K562 (cell line): ENCODE measurements at regions not wholly inside any gene's neighbourhood (a gene's known extent, or its start where the extent isn't known, plus 50 kb on each side); places are given as distances from the start of the nearest gene placed in this dataset.

Experiments
- ATAC-seq: fragments of 200-7000 bp; cut with Tn5 transposase; 3 replicates; pipeline ENCODE4 v1.9.1; 2020; ENCODE audit warnings: moderate library complexity
- BruUV-seq: library from RNA; stranded (reverse); fragments of 400-500 nt; replicated peaks from 2 replicates; lab custom pipeline; 2021; lab: Mats Ljungman, UMichigan
- CTCF ChIA-PET: fragments of 300-600 bp; formaldehyde crosslinking; extraction: SDS; loops from one replicate; lab custom pipeline; 2021; ENCODE audit warnings: low intra/inter-chr PET ratio; lab: Yijun Ruan, JAX
- POLR2A ChIA-PET: fragments of 300-600, 350-650 bp; sonication (Branson Sonifier 250); formaldehyde crosslinking; extraction: SDS; loops from one replicate; lab custom pipeline; 2021; ENCODE audit warnings: antibody characterized with exemption, inconsistent platforms; lab: Yijun Ruan, JAX
- DNase-seq, 4 experiments: peaks; one replicate each; pipeline versions ENCODE4 v3.0.0 to v3.0.0-alpha.2; 2011 to 2018; ENCODE audit warnings: low spot score in 3 of 4, mixed read lengths in 3 of 4; ENCODE audit errors: extremely low read depth in 1 of 4
- FAIRE-seq: peaks from 2 replicates; lab custom pipeline; 2011; peaks lifted over from hg19 to GRCh38; lab: Jason Lieb, UNC
- H2AFZ ChIP-seq: 2 replicates; pipeline ENCODE4 v1.6.0; 2011; ENCODE audit warnings: low read depth, low read length, control low read depth, inconsistent platforms
- H3K27ac ChIP-seq: fragments of 200-600 bp; 3 replicates; pipeline ENCODE4 v1.8.0; 2011; ENCODE audit warnings: low read depth, mild to moderate bottlenecking, control low read depth, inconsistent platforms, low read length, moderate library complexity, mixed read lengths; ENCODE audit errors: extremely low read depth
- H3K27me3 ChIP-seq, 2 experiments: fragments of 300-600 bp in 1 of 2; 2 replicates in 1 of 2; 3 replicates in 1 of 2; pipeline versions ENCODE4 v1.6.0 to v1.8.0; 2011; ENCODE audit warnings: inconsistent platforms in 2 of 2, low read length in 2 of 2, mild to moderate bottlenecking in 1 of 2, mixed read lengths in 1 of 2, moderate library complexity in 1 of 2; ENCODE audit not compliant: control insufficient read depth in 2 of 2, insufficient read depth in 2 of 2
- H3K36me3 ChIP-seq: fragments of 300-600 bp; 3 replicates; pipeline ENCODE4 v1.8.0; 2011; ENCODE audit warnings: mild to moderate bottlenecking, low read length, inconsistent platforms; ENCODE audit not compliant: control insufficient read depth, insufficient read depth
- H3K4me1 ChIP-seq, 2 experiments: fragments of 200-600 bp in 1 of 2; replicated peaks in 1 of 2; 2 replicates in 1 of 2; 3 replicates in 1 of 2; pipeline versions ENCODE4 v1.5.1 to v1.8.0; 2011; ENCODE audit warnings: inconsistent platforms in 2 of 2, low read length in 2 of 2, mild to moderate bottlenecking in 1 of 2, mixed read lengths in 1 of 2, moderate library complexity in 1 of 2; ENCODE audit not compliant: control insufficient read depth in 2 of 2, insufficient read depth in 2 of 2
- H3K4me2 ChIP-seq: 2 replicates; pipeline ENCODE4 v1.6.1; 2011; ENCODE audit warnings: low read length, control low read depth, inconsistent platforms, mixed read lengths; ENCODE audit not compliant: insufficient read depth
- H3K4me3 ChIP-seq: fragments of 200-600 bp; sonication (generic), shearing (Covaris generic); 2 replicates; pipeline ENCODE4 v1.5.1; 2016; ENCODE audit warnings: control low read depth, inconsistent platforms
- H3K79me2 ChIP-seq: fragments of 200-600 bp; 3 replicates; pipeline ENCODE4 v1.8.0; 2011; ENCODE audit warnings: low read length, inconsistent platforms; ENCODE audit not compliant: control insufficient read depth, insufficient read depth
- H3K9ac ChIP-seq, 2 experiments: 2 replicates each; pipeline versions ENCODE4 v1.6.0 to v1.6.1; 2011; ENCODE audit warnings: low read depth in 2 of 2, low read length in 2 of 2, control low read depth in 1 of 2, inconsistent platforms in 1 of 2, mild to moderate bottlenecking in 1 of 2, mixed read lengths in 1 of 2; ENCODE audit not compliant: insufficient read depth in 1 of 2
- H3K9me1 ChIP-seq: one replicate; pipeline ENCODE4 v1.6.0; 2011; ENCODE audit warnings: inconsistent platforms, mild to moderate bottlenecking, low read length, moderate library complexity; ENCODE audit not compliant: control insufficient read depth, insufficient read depth
- H3K9me3 ChIP-seq: replicated peaks from 2 replicates; pipeline ENCODE4 v1.5.1; 2011; ENCODE audit warnings: low read depth, low read length, inconsistent platforms; ENCODE audit not compliant: control insufficient read depth, insufficient read depth
- H4K20me1 ChIP-seq: replicated peaks from 2 replicates; pipeline ENCODE4 v1.6.1; 2011; ENCODE audit warnings: low read length, inconsistent platforms, mixed read lengths; ENCODE audit not compliant: control insufficient read depth, insufficient read depth
- CBFB ChIP-seq: sonication (generic); formaldehyde crosslinking; IDR thresholded peaks from 2 replicates; pipeline ENCODE4 v1.4.0; 2020; ENCODE audit warnings: mild to moderate bottlenecking, missing genetic modification reagents
- CC2D1A ChIP-seq: fragments of 450-650 bp; IDR thresholded peaks from 2 replicates; pipeline ENCODE4 v1.6.1; 2017; ENCODE audit warnings: mild to moderate bottlenecking
- CTCFL ChIP-seq: IDR thresholded peaks from 2 replicates; pipeline ENCODE4 v1.6.1; 2011; ENCODE audit warnings: borderline replicate concordance, low read depth, mild to moderate bottlenecking, moderate library complexity, low read length; ENCODE audit not compliant: insufficient read depth, poor library complexity, severe bottlenecking
- DIDO1 ChIP-seq: fragments of 450-650 bp; IDR thresholded peaks from 2 replicates; pipeline ENCODE4 v1.6.1; 2016; ENCODE audit warnings: low read depth, missing biosample characterization, missing genetic modification characterization
- DMBX1 ChIP-seq: fragments of 250-450 bp; sonication (Bioruptor Pico); IDR thresholded peaks from 2 replicates; pipeline ENCODE4 v1.8.0; 2022; ENCODE audit warnings: inconsistent platforms, mild to moderate bottlenecking, moderate library complexity, borderline replicate concordance
- ELF1 ChIP-seq: fragments of 200-800 bp; sonication (Bioruptor generic); IDR thresholded peaks from 2 replicates; pipeline ENCODE4 v1.6.1; 2016; ENCODE audit warnings: missing genetic modification characterization, missing compliant biosample characterization
- ESRRA ChIP-seq: fragments of 450-650 bp; IDR thresholded peaks from 2 replicates; pipeline ENCODE4 v1.6.1; 2014; ENCODE audit warnings: low read depth, mild to moderate bottlenecking, moderate library complexity, borderline replicate concordance
- FOS ChIP-seq: IDR thresholded peaks from 3 replicates; pipeline ENCODE4 v1.6.1; 2011; ENCODE audit not compliant: insufficient read length; ENCODE audit errors: extremely low read depth
- FOXP1 ChIP-seq: sonication (generic); formaldehyde crosslinking; IDR thresholded peaks from 2 replicates; pipeline ENCODE4 v1.8.0; 2022; ENCODE audit warnings: mild to moderate bottlenecking, missing genetic modification reagents
- HIVEP1 ChIP-seq: fragments of 250-450 bp; sonication (Bioruptor Pico); IDR thresholded peaks from 2 replicates; pipeline ENCODE4 v1.4.0; 2020; ENCODE audit warnings: mild to moderate bottlenecking
- IRF2 ChIP-seq: sonication (generic); formaldehyde crosslinking; IDR thresholded peaks from 2 replicates; pipeline ENCODE4 v1.8.1; 2022; ENCODE audit warnings: mild to moderate bottlenecking, missing genetic modification reagents
- PRPF4 ChIP-seq: fragments of 200-400 bp; formaldehyde crosslinking; IDR thresholded peaks from one replicate; pipeline ENCODE4 v1.6.1; 2017; ENCODE audit warnings: low read length, low read depth, mild to moderate bottlenecking; ENCODE audit not compliant: insufficient read depth, poor library complexity, severe bottlenecking
- PTBP1 ChIP-seq: fragments of 200-400 bp; formaldehyde crosslinking; IDR thresholded peaks from 2 replicates; pipeline ENCODE4 v1.6.1; 2017; ENCODE audit warnings: low read depth, low read length
- RUNX1 ChIP-seq: sonication (generic); IDR thresholded peaks from 2 replicates; pipeline ENCODE4 v1.6.1; 2016; ENCODE audit warnings: antibody characterized with exemption, low read depth
- SAP30 ChIP-seq: fragments of 200-600 bp; sonication (generic); IDR thresholded peaks from 2 replicates; pipeline ENCODE4 v1.6.1; 2012; ENCODE audit warnings: borderline replicate concordance, low read depth, mild to moderate bottlenecking, moderate library complexity, low read length, control low read depth, inconsistent platforms; ENCODE audit not compliant: insufficient read depth, poor library complexity, severe bottlenecking
- SUPT5H ChIP-seq: fragments of 450-650 bp; IDR thresholded peaks from 2 replicates; pipeline ENCODE4 v1.6.1; 2016
- ZNF695 ChIP-seq: fragments of 450-650 bp; formaldehyde crosslinking; IDR thresholded peaks from 2 replicates; pipeline ENCODE4 v1.4.0; 2020; ENCODE audit warnings: mild to moderate bottlenecking, moderate library complexity
- ZNF696 ChIP-seq: fragments of 250-450 bp; sonication (Bioruptor Pico); conservative IDR thresholded peaks from 2 replicates; pipeline ENCODE4 v1.4.0; 2020; ENCODE audit warnings: mild to moderate bottlenecking, moderate library complexity
- WGBS: fragments of 100-300 bp; shearing (Covaris generic); methylation state at CpG from one replicate; pipeline ENCODE4 v1.1.6; 2016; ENCODE audit warnings: low coverage, mixed read lengths; ENCODE audit not compliant: insufficient coverage; ENCODE audit errors: missing lambda C conversion rate; 5-methylcytosine and 5-hydroxymethylcytosine counted together
- in situ Hi-C: fragments of 300-500 bp; cut with MboI; formaldehyde crosslinking; loops from 4 replicates; pipeline ENCODE4 v1.15.0; 2018; ENCODE audit warnings: inconsistent platforms, mixed read lengths
- intact Hi-C: fragments of 100-400 bp; cut with micrococcal nuclease; formaldehyde crosslinking; loops from 2 replicates; pipeline ENCODE4 v1.14.2; 2022
- TF ChIP-seq, protein P1 (sequence below), 2 experiments: fragments of 200-800 bp in 1 of 2; sonication (Bioruptor generic) in 1 of 2; sonication (generic) in 1 of 2; formaldehyde crosslinking in 1 of 2; IDR thresholded peaks in 1 of 2; conservative IDR thresholded peaks in 1 of 2; 2 replicates each; pipeline versions ENCODE4 v1.5.0 to v1.6.1; 2016 to 2020; ENCODE audit warnings: missing compliant biosample characterization in 1 of 2, missing genetic modification characterization in 1 of 2, missing genetic modification reagents in 1 of 2

DNA sequence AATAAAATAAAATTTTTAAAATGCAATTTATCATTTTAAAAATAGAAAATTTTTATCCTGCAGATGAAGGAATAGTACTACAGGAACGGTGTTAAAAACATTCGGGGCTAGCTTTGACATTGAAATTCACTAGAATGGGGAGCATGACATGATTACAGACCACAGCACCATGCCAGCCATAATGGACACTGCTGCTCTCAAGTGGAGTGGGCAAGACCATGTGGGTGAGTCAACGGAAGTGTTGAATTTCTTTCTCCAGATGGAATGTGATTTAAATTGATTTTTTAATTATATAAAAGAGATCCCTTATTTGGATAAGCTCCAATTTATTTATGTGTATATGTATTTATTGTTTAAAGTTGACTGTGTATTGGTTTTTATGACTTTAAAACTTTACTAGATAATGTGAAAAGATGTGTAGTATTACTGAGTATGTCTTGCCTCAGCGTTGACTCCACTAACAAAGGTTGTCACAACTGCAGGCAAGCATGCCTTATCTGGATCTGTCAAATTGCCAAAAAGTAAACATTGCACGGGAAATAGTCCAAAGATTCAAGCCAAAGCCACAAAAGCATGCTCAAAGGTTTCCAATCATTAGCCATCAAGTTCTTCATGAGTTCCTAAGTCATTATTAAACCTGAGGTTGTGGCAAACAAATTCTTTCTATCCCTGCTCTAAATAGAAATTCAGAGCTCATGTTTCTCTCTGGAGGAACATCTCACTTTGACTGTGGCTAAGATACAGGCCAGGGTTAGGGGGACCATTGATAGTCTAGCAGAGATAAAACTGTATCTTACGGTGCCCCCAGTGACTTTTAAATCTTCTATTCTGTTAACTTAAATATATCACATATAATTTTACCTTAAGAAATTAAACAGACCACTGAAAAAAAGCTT lies 536.9 kb downstream of the TMX3 start:
- Histone ChIP-seq H2AFZ (no peak overlapping the region), H3K27me3 (no peaks in the 10 kb centered on the region), H3K4me1 (no peaks in the 10 kb centered on the region), H3K9ac (no peak overlapping the region), H3K9me3 (no peaks in the 10 kb centered on the region), H3K4me2 (no peak overlapping the region), H3K79me2 (no peaks in the 10 kb centered on the region), H4K20me1 (no peaks in the 10 kb centered on the region), H3K27ac (no peak overlapping the region), H3K4me3 (no peak overlapping the region), H3K9me1 (no peaks in the 10 kb centered on the region), H3K36me3 (no peaks in the 10 kb centered on the region)
- no peak for FAIRE-seq
- ChIA-PET CTCF (no interaction called here), POLR2A (interaction anchor here (0.7 kb wide), 1 partner anchor 297 kb away, joined by 3 read pairs; no protein-coding TSS in a partner anchor)
- BruUV-seq = no TSS peak
- intact Hi-C loops = no loop called here
- DNase-seq = no peak
- in situ Hi-C loops = no loop called here
- no peak for ATAC-seq
- WGBS = 0% methylated on average over 5 of the region's 6 CpGs
- no peak for TF ChIP-seq ZNF695
- TF ChIP-seq IRF2 = no peak
- TF ChIP-seq SAP30 = no peak
- no peak for TF ChIP-seq SUPT5H
- no peak for TF ChIP-seq ZNF696 (CRISPR knock-in tag)
- no peak for TF ChIP-seq PTBP1
- TF ChIP-seq ESRRA = no peak
- no peak for TF ChIP-seq FOS
- no peak for TF ChIP-seq RUNX1
- no peak for TF ChIP-seq DIDO1 (tag)
- TF ChIP-seq CBFB (CRISPR knock-in tag) = no peak
- TF ChIP-seq PRPF4 = no peak
- TF ChIP-seq DMBX1 = no peak
- TF ChIP-seq CC2D1A = no peak
- no peak for TF ChIP-seq HIVEP1 (CRISPR knock-in tag)
- no peak for TF ChIP-seq CTCFL
- TF ChIP-seq, protein P1, sequence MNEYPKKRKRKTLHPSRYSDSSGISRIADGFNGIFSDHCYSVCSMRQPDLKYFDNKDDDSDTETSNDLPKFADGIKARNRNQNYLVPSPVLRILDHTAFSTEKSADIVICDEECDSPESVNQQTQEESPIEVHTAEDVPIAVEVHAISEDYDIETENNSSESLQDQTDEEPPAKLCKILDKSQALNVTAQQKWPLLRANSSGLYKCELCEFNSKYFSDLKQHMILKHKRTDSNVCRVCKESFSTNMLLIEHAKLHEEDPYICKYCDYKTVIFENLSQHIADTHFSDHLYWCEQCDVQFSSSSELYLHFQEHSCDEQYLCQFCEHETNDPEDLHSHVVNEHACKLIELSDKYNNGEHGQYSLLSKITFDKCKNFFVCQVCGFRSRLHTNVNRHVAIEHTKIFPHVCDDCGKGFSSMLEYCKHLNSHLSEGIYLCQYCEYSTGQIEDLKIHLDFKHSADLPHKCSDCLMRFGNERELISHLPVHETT (CRISPR knock-in tag; conservative IDR thresholded peaks at IDR 0.05 in 1 of 2, IDR thresholded peaks at IDR 0.05 in 1 of 2) = no peak
- no peak for TF ChIP-seq ELF1 (tag)
- no peak for TF ChIP-seq FOXP1
